ENCODE measurements at regions not wholly inside any gene's neighbourhood (a gene's known extent, or its start where the extent isn't known, plus 50 kb on each side); places are given as distances from the start of the nearest gene placed in this dataset.

GRCh38 chr6:99013145-99013544, 65.4 kb upstream of the FBXL4 start:
- H3K27ac ChIP-seq (ENCODE audit: low read depth, low read length): no peak overlapping the region

DNA sequence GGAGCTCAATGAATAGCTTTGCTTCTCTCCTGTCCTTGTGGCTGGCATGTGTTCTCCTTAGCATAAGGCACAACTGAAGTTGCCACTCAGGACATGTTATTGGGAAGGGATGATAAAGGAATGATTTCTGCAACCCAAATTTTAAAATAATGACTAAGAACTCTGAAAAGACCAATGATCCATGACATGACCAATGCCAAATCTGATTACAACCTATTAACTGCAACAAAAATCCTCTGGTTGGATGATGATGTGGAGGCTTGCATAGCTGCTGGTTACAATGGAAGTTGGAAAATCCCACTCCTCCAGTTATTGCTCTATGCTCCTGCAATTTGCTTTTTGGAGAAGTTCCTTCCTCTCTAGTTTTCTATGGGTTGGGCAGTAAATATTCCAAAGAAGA, 63.4 kb upstream of the FBXL4 start:
- ATAC-seq (no peak), DNase-seq (ENCODE audit: low read depth, low spot score) (no peak)
- H3K4me2 ChIP-seq (ENCODE audit: low read length): no peak overlapping the region
- ChIA-PET CTCF (no interaction called here), RAD21 (ENCODE audit: low non-redundant PET in 1 of 2, low total read pairs in 2 of 2, uncharacterized antibody in 2 of 2, unreplicated experiment in 2 of 2) (no interaction called here), POLR2A (no interaction called here)
- no peak overlapping the region for H2AFZ ChIP-seq (ENCODE audit: low read depth, low read length, poor library complexity, severe bottlenecking)
- H3K4me1 ChIP-seq (ENCODE audit: control insufficient read depth in 1 of 2, insufficient read depth in 2 of 2, low read length in 2 of 2): no peaks in the 10 kb centered on the region
- no TSS peak for BruUV-seq (replicated peaks)
- H3K9me3 ChIP-seq (ENCODE audit: control insufficient read depth in 1 of 2, insufficient read depth in 1 of 2, low read depth in 1 of 2, low read length in 2 of 2): no peaks in the 10 kb centered on the region
- no peaks in the 10 kb centered on the region for H3K9me2 ChIP-seq (ENCODE audit: insufficient read depth)
- intact Hi-C loops (cut with micrococcal nuclease): no loop called here
- no peaks in the 10 kb centered on the region for H3K36me3 ChIP-seq (ENCODE audit: control insufficient read depth in 1 of 2, insufficient read depth in 2 of 2, low read length in 2 of 2)
- no peaks in the 10 kb centered on the region for H3K79me2 ChIP-seq (ENCODE audit: insufficient read depth, low read length)
- TF ChIP-seq RAD21 (IDR thresholded peaks at IDR 0.05; ENCODE audit: low read depth): no peak
- no peak for TF ChIP-seq CTCF (IDR thresholded peaks at IDR 0.05 in 2 of 3, conservative IDR thresholded peaks at IDR 0.05 in 1 of 3; ENCODE audit: borderline replicate concordance in 1 of 3, insufficient read depth in 1 of 3, low read depth in 2 of 3, low read length in 2 of 3)
- TF ChIP-seq SIN3A (IDR thresholded peaks at IDR 0.05; ENCODE audit: low read depth): no peak
- no peak for TF ChIP-seq POLR2A (IDR thresholded peaks at IDR 0.05; ENCODE audit: borderline replicate concordance, extremely low read depth, insufficient read depth, insufficient read length)
- TF ChIP-seq EZH2phosphoT487 (IDR thresholded peaks at IDR 0.05; ENCODE audit: borderline replicate concordance): no peak
- TF ChIP-seq EGR1 (IDR thresholded peaks at IDR 0.05; ENCODE audit: low read depth): no peak
- H3K4me3 ChIP-seq (replicated peaks in 1 of 2; ENCODE audit: low read depth in 1 of 2, low read length in 2 of 2): no peak overlapping the region
- H3K9ac ChIP-seq (ENCODE audit: low read length): no peak overlapping the region
- H3K27ac ChIP-seq (ENCODE audit: low read depth, low read length): no peak overlapping the region
- no peaks in the 10 kb centered on the region for H4K20me1 ChIP-seq (ENCODE audit: insufficient read depth)
- peaks cover 18% of the 10 kb centered on the region; the same call in 1 of the 2 replicates for H3K27me3 ChIP-seq (ENCODE audit: insufficient read depth, low read length)

More at GRCh38 chr6:99013145-99013544, 65.4 kb upstream of the FBXL4 start:
- no peaks in the 10 kb centered on the region for H3K9me2 ChIP-seq (ENCODE audit: insufficient read depth)
- TF ChIP-seq ZFX (IDR thresholded peaks at IDR 0.05): no peak
- no peaks in the 10 kb centered on the region for H3K79me2 ChIP-seq (ENCODE audit: insufficient read depth, low read length)
- peaks cover 20% of the 10 kb centered on the region; the same call in 1 of the 2 replicates for H3K27me3 ChIP-seq (ENCODE audit: insufficient read depth, low read length)
- H3K4me2 ChIP-seq (ENCODE audit: low read length): no peak overlapping the region
- ChIA-PET CTCF (interaction anchor here (1.8 kb wide), 1 partner anchor 106 kb away, joined by 4 read pairs; no protein-coding TSS in a partner anchor), POLR2A (no interaction called here), RAD21 (ENCODE audit: low non-redundant PET in 1 of 2, low total read pairs in 2 of 2, uncharacterized antibody in 2 of 2, unreplicated experiment in 2 of 2) (no interaction called here)
- no peaks in the 10 kb centered on the region for H3K4me1 ChIP-seq (ENCODE audit: control insufficient read depth in 1 of 2, insufficient read depth in 2 of 2, low read length in 2 of 2)
- no peak overlapping the region for H3K4me3 ChIP-seq (replicated peaks in 1 of 2; ENCODE audit: low read depth in 1 of 2, low read length in 2 of 2)
- BruUV-seq (replicated peaks): no TSS peak
- no peaks in the 10 kb centered on the region for H3K36me3 ChIP-seq (ENCODE audit: control insufficient read depth in 1 of 2, insufficient read depth in 2 of 2, low read length in 2 of 2)
- no peaks in the 10 kb centered on the region for H4K20me1 ChIP-seq (ENCODE audit: insufficient read depth)
- H3K9me3 ChIP-seq (ENCODE audit: control insufficient read depth in 1 of 2, insufficient read depth in 1 of 2, low read depth in 1 of 2, low read length in 2 of 2): no peaks in the 10 kb centered on the region
- ATAC-seq (no peak), DNase-seq (ENCODE audit: low read depth, low spot score) (no peak)
- H3K9ac ChIP-seq (ENCODE audit: low read length): no peak overlapping the region
- intact Hi-C loops (cut with micrococcal nuclease): no loop called here
- no peak overlapping the region for H2AFZ ChIP-seq (ENCODE audit: low read depth, low read length, poor library complexity, severe bottlenecking)

Data from HCT116 (cell line).